ENCODE measurements at regions not wholly inside any gene's neighbourhood (a gene's known extent, or its start where the extent isn't known, plus 50 kb on each side); places are given as distances from the start of the nearest gene placed in this dataset.

DNA sequence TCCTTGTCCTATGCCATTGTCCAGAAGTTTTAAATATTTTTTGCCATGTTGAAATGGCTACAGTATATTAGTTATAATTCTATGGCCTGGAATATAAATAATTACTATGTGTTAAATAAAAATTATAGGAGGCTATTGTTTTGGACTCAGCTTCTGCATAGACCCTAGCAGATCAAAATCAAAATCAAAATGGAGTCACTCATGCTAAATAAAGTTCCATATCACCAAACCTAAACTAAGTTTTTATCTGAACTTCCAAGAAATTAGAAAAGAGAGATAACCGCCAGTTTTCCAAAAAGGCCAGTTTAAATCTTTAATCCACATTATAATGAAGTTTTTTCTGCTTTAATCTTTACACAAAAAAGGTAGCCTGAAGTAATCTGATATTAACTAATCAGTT is 227.8 kb upstream of the P2RY1 start:
- TF ChIP-seq, protein P1, sequence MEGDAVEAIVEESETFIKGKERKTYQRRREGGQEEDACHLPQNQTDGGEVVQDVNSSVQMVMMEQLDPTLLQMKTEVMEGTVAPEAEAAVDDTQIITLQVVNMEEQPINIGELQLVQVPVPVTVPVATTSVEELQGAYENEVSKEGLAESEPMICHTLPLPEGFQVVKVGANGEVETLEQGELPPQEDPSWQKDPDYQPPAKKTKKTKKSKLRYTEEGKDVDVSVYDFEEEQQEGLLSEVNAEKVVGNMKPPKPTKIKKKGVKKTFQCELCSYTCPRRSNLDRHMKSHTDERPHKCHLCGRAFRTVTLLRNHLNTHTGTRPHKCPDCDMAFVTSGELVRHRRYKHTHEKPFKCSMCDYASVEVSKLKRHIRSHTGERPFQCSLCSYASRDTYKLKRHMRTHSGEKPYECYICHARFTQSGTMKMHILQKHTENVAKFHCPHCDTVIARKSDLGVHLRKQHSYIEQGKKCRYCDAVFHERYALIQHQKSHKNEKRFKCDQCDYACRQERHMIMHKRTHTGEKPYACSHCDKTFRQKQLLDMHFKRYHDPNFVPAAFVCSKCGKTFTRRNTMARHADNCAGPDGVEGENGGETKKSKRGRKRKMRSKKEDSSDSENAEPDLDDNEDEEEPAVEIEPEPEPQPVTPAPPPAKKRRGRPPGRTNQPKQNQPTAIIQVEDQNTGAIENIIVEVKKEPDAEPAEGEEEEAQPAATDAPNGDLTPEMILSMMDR (IDR thresholded peaks at IDR 0.05), result no peak
- TF ChIP-seq EP300 (IDR thresholded peaks at IDR 0.05), result no peak
- TF ChIP-seq POLR2AphosphoS5 (IDR thresholded peaks at IDR 0.05), result no peak
- no peak for TF ChIP-seq POLR2A (IDR thresholded peaks at IDR 0.05)

All from upper lobe of left lung (tissue), 4 donors.